GM12892 (cell line): ENCODE measurements at regions not wholly inside any gene's neighbourhood (a gene's known extent, or its start where the extent isn't known, plus 50 kb on each side); places are given as distances from the start of the nearest gene placed in this dataset.

Source experiments
- POLR2A ChIP-seq: IDR thresholded peaks from 2 replicates; pipeline ENCODE4 v1.6.1; 2011; ENCODE audit warnings: low read depth, low read length, control low read depth
- POLR2AphosphoS5 ChIP-seq: IDR thresholded peaks from 2 replicates; pipeline ENCODE4 v1.6.1; 2011; ENCODE audit warnings: low read depth, low read length, control low read depth
- TAF1 ChIP-seq: IDR thresholded peaks from 2 replicates; pipeline ENCODE4 v1.6.1; 2011; ENCODE audit warnings: low read depth, mild to moderate bottlenecking, control low read depth, low read length, borderline replicate concordance

- TF ChIP-seq POLR2AphosphoS5 (no peak), POLR2A (no peak), TAF1 (no peak)
Measured at GRCh38 chr2:2873450-2873811, 504.2 kb downstream of the EIPR1 start.
